Endothelial cell of umbilical vein (primary cell): ENCODE measurements at regions not wholly inside any gene's neighbourhood (a gene's known extent, or its start where the extent isn't known, plus 50 kb on each side); places are given as distances from the start of the nearest gene placed in this dataset.

Source experiments
- MAX ChIP-seq: IDR thresholded peaks from 2 replicates; pipeline ENCODE4 v1.6.1; 2011; ENCODE audit not compliant: insufficient read depth, insufficient read length
- POLR2A ChIP-seq: IDR thresholded peaks from 2 replicates; pipeline ENCODE4 v1.6.1; 2012; ENCODE audit warnings: low read depth, mild to moderate bottlenecking, control low read depth, low read length
- POLR2AphosphoS5 ChIP-seq: IDR thresholded peaks from 2 replicates; pipeline ENCODE4 v1.6.1; 2012; ENCODE audit warnings: low read depth, mild to moderate bottlenecking, control low read depth, low read length, moderate library complexity; ENCODE audit not compliant: insufficient read depth
- TF ChIP-seq, protein P1 (sequence below), 2 donors: IDR thresholded peaks; 1 replicate in 1 of 2; 2 replicates in 1 of 2; pipeline ENCODE4 v1.5.1; 2011; ENCODE audit warnings: low read length in 2 of 2, mild to moderate bottlenecking in 2 of 2, moderate library complexity in 2 of 2, control low read depth in 1 of 2, inconsistent platforms in 1 of 2, low read depth in 1 of 2; ENCODE audit not compliant: insufficient read depth in 1 of 2; ENCODE audit errors: extremely low read depth in 1 of 2

GRCh38 chr16:66293207-66293735, 73.2 kb upstream of the CDH5 start:
- TF ChIP-seq, protein P1, sequence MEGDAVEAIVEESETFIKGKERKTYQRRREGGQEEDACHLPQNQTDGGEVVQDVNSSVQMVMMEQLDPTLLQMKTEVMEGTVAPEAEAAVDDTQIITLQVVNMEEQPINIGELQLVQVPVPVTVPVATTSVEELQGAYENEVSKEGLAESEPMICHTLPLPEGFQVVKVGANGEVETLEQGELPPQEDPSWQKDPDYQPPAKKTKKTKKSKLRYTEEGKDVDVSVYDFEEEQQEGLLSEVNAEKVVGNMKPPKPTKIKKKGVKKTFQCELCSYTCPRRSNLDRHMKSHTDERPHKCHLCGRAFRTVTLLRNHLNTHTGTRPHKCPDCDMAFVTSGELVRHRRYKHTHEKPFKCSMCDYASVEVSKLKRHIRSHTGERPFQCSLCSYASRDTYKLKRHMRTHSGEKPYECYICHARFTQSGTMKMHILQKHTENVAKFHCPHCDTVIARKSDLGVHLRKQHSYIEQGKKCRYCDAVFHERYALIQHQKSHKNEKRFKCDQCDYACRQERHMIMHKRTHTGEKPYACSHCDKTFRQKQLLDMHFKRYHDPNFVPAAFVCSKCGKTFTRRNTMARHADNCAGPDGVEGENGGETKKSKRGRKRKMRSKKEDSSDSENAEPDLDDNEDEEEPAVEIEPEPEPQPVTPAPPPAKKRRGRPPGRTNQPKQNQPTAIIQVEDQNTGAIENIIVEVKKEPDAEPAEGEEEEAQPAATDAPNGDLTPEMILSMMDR (IDR thresholded peaks at IDR 0.05; ENCODE audit: extremely low read depth in 1 of 2, insufficient read depth in 1 of 2, low read depth in 1 of 2, low read length in 2 of 2) = no peak
- no peak for TF ChIP-seq POLR2AphosphoS5
- TF ChIP-seq POLR2A = no peak
- TF ChIP-seq MAX = no peak
